HG03521 (cell line): ENCODE measurements at regions not wholly inside any gene's neighbourhood (a gene's known extent, or its start where the extent isn't known, plus 50 kb on each side); places are given as distances from the start of the nearest gene placed in this dataset.
"Not testable (repeated sequence)": the region's sequence is repeated elsewhere in the genome, so short reads cannot be mapped to it uniquely, and the experiment has no call there.

Experiments used
- ATAC-seq: cut with Tn5 transposase; IDR thresholded peaks from one replicate; pipeline ENCODE4 v1.9.1; 2021; ENCODE audit warnings: mild to moderate bottlenecking, moderate library complexity; ENCODE audit not compliant: unreplicated experiment

DNA sequence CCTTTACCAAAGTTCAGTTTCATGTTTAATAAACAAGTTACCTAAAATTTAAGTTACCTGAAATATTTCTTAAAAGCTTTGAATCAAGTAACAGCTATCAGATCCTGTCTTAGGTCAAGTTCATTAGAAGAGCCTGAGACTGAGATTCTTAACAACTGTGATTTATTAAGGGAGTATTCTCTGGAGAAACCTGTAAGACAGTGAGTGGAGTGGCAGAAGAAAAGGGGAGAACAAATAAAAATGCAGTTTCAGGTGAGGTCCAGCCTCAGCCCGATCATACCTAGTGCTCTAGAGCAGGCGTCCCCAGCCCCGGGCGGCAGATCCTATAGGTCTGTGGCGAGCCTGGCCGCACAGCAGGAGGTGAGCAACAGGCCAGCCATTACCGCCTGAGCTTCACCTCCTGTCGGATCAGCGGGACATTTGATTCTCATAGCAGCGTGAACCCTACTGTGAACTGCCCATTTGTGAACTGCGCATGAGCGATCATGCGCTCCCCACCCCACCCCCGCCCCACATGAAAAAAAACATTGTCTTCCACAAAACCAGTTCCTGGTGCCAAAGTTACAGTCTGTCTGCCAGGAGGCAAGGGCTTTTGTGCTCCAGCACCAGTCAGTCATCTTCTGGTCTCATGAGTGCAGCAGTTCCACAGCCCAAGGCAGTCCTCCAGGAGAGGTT, 59.2 kb upstream of the ADGRB3 start:
- ATAC-seq: no peak

DNA sequence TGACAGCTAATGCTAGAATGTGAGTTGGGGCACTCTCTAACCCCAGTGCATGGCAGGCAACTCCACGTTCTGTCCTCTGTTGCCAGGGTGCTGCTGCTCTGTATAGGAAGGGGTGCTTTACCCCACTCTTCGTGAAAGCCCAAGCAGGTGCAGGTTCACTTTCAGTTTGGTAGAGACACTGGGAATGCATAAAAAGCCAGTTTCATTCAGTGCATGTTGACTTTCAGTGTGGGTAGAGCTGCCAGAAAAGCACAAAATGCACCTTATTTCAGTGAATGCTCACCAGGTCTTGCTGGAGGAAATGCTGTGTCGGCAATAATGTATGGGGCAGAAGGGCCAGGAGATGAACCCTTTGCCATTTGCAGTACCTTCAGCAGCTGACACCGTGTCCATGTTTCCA, 62.1 kb upstream of the ADGRB3 start:
- no peak for ATAC-seq

- peak; percentile 93 for ATAC-seq
Observed at GRCh38 chr6:68572525-68572924, 62.6 kb upstream of the ADGRB3 start.

GRCh38 chr6:68559716-68560115, 75.4 kb upstream of the ADGRB3 start:
- ATAC-seq: no peak

DNA sequence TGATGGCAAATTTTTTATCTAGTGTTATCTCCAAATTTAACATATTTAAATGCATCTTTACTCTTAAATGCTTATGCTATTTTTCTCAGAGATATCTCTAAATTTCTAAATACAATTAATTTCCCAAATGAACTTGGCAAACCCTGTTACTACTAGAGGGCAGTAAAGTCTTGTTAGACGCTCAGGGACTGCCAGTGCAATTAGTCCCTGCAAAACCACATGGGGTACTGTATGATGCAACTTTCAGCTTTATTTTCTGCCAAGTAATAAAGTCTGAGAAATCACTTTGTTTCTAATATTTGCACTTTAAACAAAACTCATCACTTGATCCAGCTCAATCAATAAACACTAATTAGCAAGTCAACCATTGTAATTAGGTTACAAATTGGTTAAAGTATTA, 76.0 kb upstream of the ADGRB3 start:
- no peak for ATAC-seq

GRCh38 chr6:68546620-68547019, 88.5 kb upstream of the ADGRB3 start:
- ATAC-seq: no peak

DNA sequence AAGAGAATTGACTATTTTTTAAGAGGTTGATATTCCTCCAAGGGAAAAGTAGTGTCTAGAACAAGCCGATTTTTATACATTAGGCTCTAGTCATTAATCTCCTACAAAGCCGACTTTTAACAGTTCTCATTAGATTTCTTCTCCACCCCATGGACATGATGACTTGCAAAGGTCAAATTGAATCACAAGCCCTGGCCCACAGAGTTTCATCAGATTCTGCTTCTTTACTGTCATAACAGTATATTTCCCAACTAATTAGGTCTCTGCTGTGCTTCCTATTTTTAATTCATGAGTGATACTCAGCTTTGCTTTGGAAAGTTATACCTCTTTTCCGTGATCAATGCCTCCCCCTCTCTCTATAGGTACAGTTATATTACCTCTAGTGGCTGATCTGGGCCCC, 90.6 kb upstream of the ADGRB3 start:
- ATAC-seq: no peak

DNA sequence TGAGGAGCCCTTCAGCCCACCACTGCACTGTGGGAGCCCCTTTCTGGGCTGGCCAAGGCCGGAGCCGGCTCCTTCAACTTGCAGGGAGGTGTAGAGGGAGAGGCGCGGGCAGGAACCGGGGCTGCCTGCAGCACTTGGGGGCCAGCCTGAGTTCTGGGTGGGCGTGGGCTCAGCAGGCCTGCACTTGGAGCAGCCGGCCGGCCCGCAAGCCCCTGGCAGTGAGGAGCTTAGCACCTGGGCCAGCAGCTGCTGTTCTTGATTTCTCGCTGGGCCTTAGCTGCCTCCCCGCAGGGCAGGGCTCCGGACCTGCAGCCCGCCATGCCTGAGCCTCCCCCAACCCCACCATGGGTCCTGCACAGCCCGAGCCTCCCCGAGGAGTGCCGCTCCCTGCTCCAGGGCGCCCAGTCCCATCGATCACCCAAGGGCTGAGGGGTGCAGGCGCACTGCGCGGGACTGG, 101.7 kb upstream of the ADGRB3 start:
- no peak for ATAC-seq

DNA sequence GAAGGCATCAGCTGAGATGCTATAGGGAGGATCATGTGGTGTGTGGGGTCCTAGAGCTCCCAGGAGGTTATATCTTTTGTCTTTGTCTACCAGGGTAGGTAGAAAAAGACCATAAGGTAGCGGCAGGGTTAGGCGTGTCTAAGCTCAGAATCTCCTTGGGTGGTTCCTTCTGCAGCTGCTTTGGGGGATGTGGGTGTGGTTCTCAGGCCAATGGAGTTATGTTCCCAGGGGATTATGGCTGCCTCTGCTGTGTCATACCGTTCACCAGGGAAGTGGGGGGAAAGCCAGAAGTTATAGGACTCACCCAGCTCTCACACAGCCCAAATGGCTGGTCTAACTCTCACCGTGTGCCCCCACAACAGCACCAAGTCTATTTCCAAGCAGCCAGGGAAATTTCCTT, 107.4 kb upstream of the ADGRB3 start:
- no peak for ATAC-seq

GRCh38 chr6:68506911-68507310, 128.2 kb upstream of the ADGRB3 start:
- ATAC-seq: no peak

DNA sequence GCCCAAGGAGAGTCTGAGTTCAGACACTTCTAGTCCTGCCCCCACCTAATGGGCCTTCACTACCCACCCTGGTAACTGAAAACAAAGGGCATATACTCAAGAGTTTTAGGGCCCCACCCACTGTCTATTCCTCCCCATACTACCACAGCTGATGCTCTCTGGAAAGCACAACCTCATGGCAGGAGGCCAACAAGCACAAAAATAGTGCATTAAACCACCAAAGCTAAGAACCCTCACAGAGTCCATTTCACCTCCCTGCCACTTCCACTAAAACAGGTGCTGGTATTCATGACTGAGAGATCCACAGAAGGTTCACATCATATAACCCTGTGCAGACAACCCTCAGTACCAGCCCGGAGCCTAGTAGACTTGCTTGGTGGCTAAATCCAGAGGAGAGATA, 132.1 kb upstream of the ADGRB3 start:
- ATAC-seq: no peak

DNA sequence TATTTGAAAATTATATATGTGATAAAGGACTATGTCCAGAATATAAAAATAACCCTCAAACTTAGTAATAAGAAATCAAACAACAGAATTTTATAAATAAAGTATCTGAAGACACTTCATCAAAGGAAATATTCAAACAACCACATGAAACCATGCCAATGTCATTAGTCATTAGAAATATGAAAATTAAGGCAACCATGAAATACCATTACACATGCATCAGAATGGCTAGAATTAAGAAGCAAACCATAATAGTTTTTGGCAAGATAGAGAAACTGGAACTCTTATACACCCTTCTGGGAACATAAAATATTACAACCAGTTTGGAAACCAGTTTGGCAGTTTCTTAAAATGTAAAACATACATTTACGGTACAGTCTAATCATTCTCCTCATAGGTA, 137.2 kb upstream of the ADGRB3 start:
- ATAC-seq: no peak

DNA sequence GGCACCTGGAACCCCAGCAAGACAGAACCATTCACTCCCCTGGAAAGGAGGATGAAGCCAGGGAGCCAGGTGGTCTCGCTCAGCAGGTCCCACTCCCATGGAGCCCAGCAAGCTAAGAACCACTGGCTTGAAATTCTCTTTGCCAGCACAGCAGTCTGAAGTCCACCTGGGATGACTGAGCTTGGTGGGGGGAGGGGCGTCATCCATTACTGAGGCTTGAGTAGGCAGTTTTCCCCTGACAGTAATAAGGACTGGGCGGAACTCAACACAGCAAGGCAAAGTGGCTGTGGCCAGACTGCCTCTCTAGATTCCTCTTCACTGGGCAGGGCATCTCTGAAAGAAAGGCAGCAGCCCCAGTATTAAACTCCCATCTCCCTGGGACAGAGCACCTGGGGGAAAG, 140.2 kb upstream of the ADGRB3 start:
- not testable (repeated sequence) for ATAC-seq

DNA sequence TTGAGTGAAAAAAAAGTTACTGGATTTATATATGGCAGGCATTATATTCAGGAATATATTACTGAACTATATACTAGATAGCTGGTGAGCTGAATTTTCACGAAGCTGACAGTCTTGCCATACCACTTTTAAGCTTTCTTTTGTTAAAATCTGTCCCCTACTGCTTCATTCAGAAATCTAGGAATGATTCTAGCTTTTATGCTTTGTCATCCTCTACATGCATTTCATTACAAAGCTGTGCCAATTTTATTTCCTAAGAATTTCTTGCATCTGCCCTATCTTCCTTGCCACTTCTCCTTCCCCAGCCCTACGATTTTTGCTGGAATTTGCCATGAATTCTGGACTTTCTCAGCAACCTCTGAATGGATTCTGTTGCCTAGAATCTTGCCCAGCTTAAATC, 158.5 kb upstream of the ADGRB3 start:
- ATAC-seq: no peak

GRCh38 chr6:68473433-68474210, 161.5 kb upstream of the ADGRB3 start:
- no peak for ATAC-seq

GRCh38 chr6:68468244-68468884, 166.7 kb upstream of the ADGRB3 start:
- ATAC-seq: no peak

DNA sequence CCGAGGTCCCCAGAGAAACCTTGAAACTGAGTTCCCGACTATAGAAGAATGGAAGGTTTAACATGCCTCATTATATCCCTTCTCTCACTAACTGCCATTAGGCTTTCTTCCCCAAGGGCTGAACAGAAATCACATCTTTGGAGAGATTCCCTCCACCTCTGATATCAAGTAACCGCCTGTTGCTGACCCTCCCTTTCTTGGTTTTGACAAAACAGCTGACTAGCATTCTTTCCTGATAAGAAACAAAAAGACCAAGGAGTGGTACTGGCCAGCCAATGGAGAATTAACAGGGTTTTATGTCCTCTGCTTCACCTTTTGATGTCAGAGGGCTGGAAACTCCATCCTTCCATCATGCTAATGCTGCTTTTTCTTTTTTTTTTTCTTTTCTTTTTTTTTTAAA, 176.6 kb upstream of the ADGRB3 start:
- ATAC-seq: no peak

GRCh38 chr6:68447112-68447511, 188.0 kb upstream of the ADGRB3 start:
- ATAC-seq: no peak

DNA sequence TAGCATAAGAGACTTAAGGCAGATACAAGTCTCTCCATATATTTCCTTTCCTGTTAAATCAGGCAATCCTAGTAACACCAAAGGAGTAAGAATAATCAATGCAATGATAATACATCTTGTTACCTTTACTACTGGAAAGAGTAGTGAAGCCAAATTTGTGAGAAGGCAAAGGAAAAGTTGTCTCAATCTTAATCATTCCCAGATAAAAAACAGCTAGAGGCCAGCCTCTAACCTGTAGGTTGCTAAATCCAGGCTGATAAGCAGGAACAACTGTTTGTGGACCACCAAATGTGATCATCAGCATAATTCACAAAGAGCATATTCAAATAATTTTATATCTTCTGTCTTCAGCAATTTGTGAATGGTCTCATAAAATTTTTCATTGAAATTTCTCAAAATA, 189.2 kb upstream of the ADGRB3 start:
- no peak for ATAC-seq

GRCh38 chr6:68443704-68444103, 191.4 kb upstream of the ADGRB3 start:
- ATAC-seq: no peak

DNA sequence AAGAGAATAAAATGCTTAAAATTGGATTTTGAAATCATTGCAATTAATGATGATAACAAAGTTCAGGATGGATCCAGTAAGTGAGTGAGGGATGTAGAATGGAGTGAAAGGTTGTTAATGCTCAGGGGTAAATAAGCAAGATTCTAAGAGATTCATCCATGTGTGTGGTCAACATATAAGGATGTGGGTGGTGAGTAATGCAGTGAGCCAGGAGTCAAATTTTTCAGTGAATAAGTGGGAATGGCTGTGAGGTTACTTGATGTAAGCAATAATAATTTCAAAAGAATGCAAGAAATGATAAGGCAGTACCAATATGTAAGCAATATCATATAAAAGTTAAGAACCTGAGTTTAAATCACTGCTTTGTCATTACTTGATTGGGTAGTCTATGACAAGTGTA, 207.5 kb upstream of the ADGRB3 start:
- ATAC-seq: no peak

DNA sequence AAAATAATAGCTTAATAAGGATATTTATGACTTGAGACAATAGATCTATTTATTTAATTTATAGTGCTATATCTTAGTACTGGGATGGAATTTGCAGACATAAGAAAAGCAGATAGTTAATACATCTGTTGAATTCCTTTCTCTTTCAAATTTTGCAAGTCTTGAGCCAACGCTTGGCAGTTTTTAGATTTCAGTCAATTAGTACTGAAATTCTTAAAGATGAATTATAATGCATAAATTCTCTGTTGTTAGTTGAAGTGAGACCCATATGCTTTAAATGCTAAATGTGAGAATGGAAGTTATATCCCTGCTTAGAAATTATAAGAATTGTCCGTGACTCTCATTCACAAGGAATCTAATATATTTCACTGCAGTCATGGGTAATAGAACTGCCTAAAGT, 225.1 kb upstream of the ADGRB3 start:
- ATAC-seq: no peak
